ENCODE measurements at regions not wholly inside any gene's neighbourhood (a gene's known extent, or its start where the extent isn't known, plus 50 kb on each side); places are given as distances from the start of the nearest gene placed in this dataset.

- no peak for TF ChIP-seq CTCF (IDR thresholded peaks at IDR 0.05; ENCODE audit: insufficient read depth, low read length)
- TF ChIP-seq SPI1 (IDR thresholded peaks at IDR 0.05; ENCODE audit: borderline replicate concordance, low read depth) = no peak
- TF ChIP-seq POLR2AphosphoS5 (IDR thresholded peaks at IDR 0.05; ENCODE audit: low read depth) = no peak
- TF ChIP-seq REST (IDR thresholded peaks at IDR 0.05; ENCODE audit: insufficient replicate concordance, low read depth) = no peak
These were observed 73.5 kb upstream of the DTNBP1 start for GRCh38 chr6:15736297-15736696.

All from HL-60 (cell line).